ENCODE measurements at regions not wholly inside any gene's neighbourhood (a gene's known extent, or its start where the extent isn't known, plus 50 kb on each side); places are given as distances from the start of the nearest gene placed in this dataset.

DNA sequence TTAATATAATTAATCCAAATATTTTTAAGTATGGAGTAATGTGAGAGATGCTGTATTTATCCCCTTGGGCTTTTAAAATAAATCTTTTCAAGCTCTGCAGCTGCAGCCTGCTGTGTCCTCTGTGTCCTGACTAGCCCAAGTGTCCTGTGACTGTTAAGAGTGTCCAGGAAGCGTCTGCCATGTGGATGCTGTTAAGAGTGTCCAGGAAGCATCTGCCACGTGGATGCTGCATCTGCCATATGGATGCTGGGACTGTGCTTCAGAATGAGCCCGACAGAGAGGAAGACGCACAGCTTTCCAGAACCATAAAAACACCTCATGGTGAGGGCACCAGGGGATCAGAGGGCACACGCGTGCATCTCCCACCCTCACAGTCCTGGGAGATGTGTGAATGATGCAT lies 307.2 kb downstream of the ADGRD1 start:
- no peak for DNase-seq (ENCODE audit: low read depth in 1 of 2, low spot score in 1 of 2)
- Histone ChIP-seq H3K27ac (no peak overlapping the region), H3K36me3 (no peaks in the 10 kb centered on the region), H3K9me3 (ENCODE audit: low read depth) (no peaks in the 10 kb centered on the region), H3K4me1 (ENCODE audit: low read depth) (no peaks in the 10 kb centered on the region), H3K27me3 (no peaks in the 10 kb centered on the region), H3K4me3 (no peak overlapping the region)
- TF ChIP-seq CTCF (IDR thresholded peaks at IDR 0.05; ENCODE audit: low read depth, low read length): no peak

DNA sequence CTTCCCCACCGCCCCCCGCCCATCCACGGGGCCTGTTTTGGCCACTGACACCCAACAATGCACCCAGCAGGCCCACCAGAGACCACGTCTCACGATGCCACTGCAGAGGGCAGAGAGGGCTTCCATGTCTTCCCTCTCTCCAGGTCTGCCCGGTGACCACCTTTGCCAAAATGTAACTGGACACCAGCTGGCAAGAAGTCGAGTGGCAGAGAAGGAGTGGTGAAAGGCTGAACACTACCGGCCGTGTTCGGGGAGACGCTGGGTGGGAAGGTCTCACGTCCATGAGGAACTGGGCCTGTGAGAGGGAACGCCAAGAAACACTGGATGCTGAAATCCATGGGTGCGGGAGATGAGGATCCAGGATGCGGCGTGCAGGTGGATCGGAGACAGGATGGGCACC lies 308.2 kb downstream of the ADGRD1 start:
- TF ChIP-seq CTCF (IDR thresholded peaks at IDR 0.05; ENCODE audit: low read depth, low read length): no peak

DNA sequence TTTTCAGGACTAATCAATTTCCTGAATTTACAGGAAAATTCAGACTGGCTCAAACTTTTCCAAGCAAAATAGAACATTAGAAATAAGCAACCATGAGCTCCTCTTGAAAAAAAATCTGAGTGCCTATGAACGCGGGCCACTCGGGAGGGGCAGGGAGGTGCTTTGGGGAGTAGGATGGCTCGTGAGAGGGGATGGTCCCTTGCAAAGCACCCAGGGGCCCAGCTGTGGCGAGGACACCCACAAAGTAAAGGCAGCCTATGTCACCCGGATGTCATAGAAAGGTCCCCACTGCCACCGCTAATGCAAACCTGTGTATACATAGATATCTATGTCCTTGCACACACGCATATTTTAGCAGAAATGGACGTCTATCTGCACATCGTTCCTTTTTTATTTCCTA lies 309.9 kb downstream of the ADGRD1 start:
- H3K4me3 ChIP-seq: no peak overlapping the region
- H3K9me3 ChIP-seq (ENCODE audit: low read depth): no peaks in the 10 kb centered on the region
- no peak for TF ChIP-seq CTCF (IDR thresholded peaks at IDR 0.05; ENCODE audit: low read depth, low read length)
- DNase-seq (ENCODE audit: low read depth in 1 of 2, low spot score in 1 of 2): no peak
- no peaks in the 10 kb centered on the region for H3K27me3 ChIP-seq
- H3K4me1 ChIP-seq (ENCODE audit: low read depth): no peaks in the 10 kb centered on the region
- no peak overlapping the region for H3K27ac ChIP-seq
- no peaks in the 10 kb centered on the region for H3K36me3 ChIP-seq

More for the DNA sequence above, 308.2 kb downstream of the ADGRD1 start:
- H3K27me3 ChIP-seq: no peaks in the 10 kb centered on the region
- no peaks in the 10 kb centered on the region for H3K9me3 ChIP-seq (ENCODE audit: low read depth)
- H3K36me3 ChIP-seq: no peaks in the 10 kb centered on the region
- H3K4me3 ChIP-seq: no peak overlapping the region
- H3K27ac ChIP-seq: no peak overlapping the region
- DNase-seq (ENCODE audit: low read depth in 1 of 2, low spot score in 1 of 2): no peak
- H3K4me1 ChIP-seq (ENCODE audit: low read depth): no peaks in the 10 kb centered on the region

- Histone ChIP-seq H3K4me3 (no peak overlapping the region), H3K36me3 (no peaks in the 10 kb centered on the region), H3K9me3 (ENCODE audit: low read depth) (no peaks in the 10 kb centered on the region), H3K27me3 (no peaks in the 10 kb centered on the region), H3K4me1 (ENCODE audit: low read depth) (no peaks in the 10 kb centered on the region), H3K27ac (no peak overlapping the region)
- no peak for DNase-seq (ENCODE audit: low read depth in 1 of 2, low spot score in 1 of 2)
- TF ChIP-seq CTCF (IDR thresholded peaks at IDR 0.05; ENCODE audit: low read depth, low read length): no peak
Measured at GRCh38 chr12:131264635-131265034, 310.9 kb downstream of the ADGRD1 start.

DNA sequence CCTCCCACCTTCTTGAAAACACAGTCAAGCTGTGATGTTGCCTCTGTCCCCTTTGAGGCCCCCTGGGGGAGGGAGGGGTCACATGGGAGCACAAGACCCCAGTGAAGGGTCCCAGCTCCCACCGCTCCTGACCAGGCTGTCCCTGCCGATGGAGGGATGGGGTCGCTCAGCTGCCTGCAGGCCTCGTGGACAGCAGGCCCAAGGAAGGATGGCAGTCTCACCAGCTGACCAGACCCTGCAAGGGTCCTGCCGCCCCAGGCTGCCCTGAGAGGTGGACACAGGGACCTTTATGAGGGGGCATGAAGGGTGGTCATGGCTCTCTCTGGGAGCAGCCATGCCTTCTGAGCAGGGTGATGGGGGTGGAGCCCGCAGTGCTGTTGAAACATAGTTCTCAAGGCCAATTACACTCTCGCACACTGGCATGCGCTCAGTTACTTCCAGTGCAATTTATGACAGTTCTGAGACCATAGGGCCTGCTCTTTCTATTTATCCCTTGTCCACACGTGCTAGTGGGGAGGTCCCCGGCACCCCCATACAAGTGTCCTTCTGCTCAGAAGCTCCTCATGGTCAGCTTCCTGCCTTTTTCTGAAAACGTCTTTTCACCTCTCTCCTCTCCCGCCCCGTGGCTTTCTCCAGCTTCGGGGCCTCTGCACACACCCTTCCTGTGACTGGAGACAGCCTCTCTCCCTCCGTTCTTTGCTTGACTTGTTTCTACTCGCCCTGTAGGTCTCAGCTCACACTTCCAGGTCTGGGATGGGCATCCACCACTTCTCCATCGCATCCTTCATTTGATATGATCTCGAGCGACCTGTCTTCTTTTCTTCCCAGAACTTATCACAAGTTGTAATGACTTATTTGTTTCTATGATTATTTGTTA lies 313.1 kb downstream of the ADGRD1 start:
- Histone ChIP-seq H3K9me3 (ENCODE audit: low read depth) (no peaks in the 10 kb centered on the region), H3K36me3 (no peaks in the 10 kb centered on the region), H3K4me3 (no peak overlapping the region), H3K27me3 (no peaks in the 10 kb centered on the region), H3K27ac (no peak overlapping the region), H3K4me1 (ENCODE audit: low read depth) (no peaks in the 10 kb centered on the region)
- DNase-seq (ENCODE audit: low read depth in 1 of 2, low spot score in 1 of 2): no peak
- TF ChIP-seq CTCF (IDR thresholded peaks at IDR 0.05; ENCODE audit: low read depth, low read length): no peak
